Embryonic facial prominence (tissue), 1 donor: ENCODE measurements at regions not wholly inside any gene's neighbourhood (a gene's known extent, or its start where the extent isn't known, plus 50 kb on each side); places are given as distances from the start of the nearest gene placed in this dataset.

Source experiments
- DNase-seq: peaks from one replicate; pipeline ENCODE4 v3.0.0-alpha.2; 2016; ENCODE audit errors: extremely low spot score

GRCh38 chr2:136245211-136245610 lies 127.3 kb upstream of the CXCR4 start:
- no peak for DNase-seq

GRCh38 chr2:136244536-136244885 lies 126.6 kb upstream of the CXCR4 start:
- DNase-seq = no peak

- DNase-seq = no peak
Measured at GRCh38 chr2:136243638-136244535, 125.9 kb upstream of the CXCR4 start.

- DNase-seq = no peak
Measured at GRCh38 chr2:136242687-136243277, 124.8 kb upstream of the CXCR4 start.

GRCh38 chr2:136242100-136242499 lies 124.2 kb upstream of the CXCR4 start:
- no peak for DNase-seq

GRCh38 chr2:136239079-136239685 lies 121.2 kb upstream of the CXCR4 start:
- no peak for DNase-seq

- DNase-seq = no peak
Measured at GRCh38 chr2:136238286-136239078, 120.5 kb upstream of the CXCR4 start.

GRCh38 chr2:136236019-136236418 lies 118.1 kb upstream of the CXCR4 start:
- DNase-seq = no peak

GRCh38 chr2:136235546-136235945 lies 117.6 kb upstream of the CXCR4 start:
- DNase-seq = no peak

GRCh38 chr2:136234261-136234660 lies 116.3 kb upstream of the CXCR4 start:
- DNase-seq = no peak

GRCh38 chr2:136233298-136233697 lies 115.3 kb upstream of the CXCR4 start:
- DNase-seq = no peak

GRCh38 chr2:136232456-136233172 lies 114.7 kb upstream of the CXCR4 start:
- no peak for DNase-seq

- DNase-seq = no peak
Measured at GRCh38 chr2:136230464-136230863, 112.5 kb upstream of the CXCR4 start.

GRCh38 chr2:136226903-136227302 lies 109.0 kb upstream of the CXCR4 start:
- DNase-seq = no peak

- DNase-seq = no peak
Measured at GRCh38 chr2:136225950-136226835, 108.2 kb upstream of the CXCR4 start.

- DNase-seq = no peak
Measured at GRCh38 chr2:136223274-136223673, 105.3 kb upstream of the CXCR4 start.

GRCh38 chr2:136222862-136223261 lies 104.9 kb upstream of the CXCR4 start:
- DNase-seq = no peak

GRCh38 chr2:136221026-136221425 lies 103.1 kb upstream of the CXCR4 start:
- no peak for DNase-seq

- no peak for DNase-seq
Measured at GRCh38 chr2:136219963-136220362, 102.0 kb upstream of the CXCR4 start.

GRCh38 chr2:136219341-136219740 lies 101.4 kb upstream of the CXCR4 start:
- no peak for DNase-seq
